GM12872 (cell line): ENCODE measurements at regions not wholly inside any gene's neighbourhood (a gene's known extent, or its start where the extent isn't known, plus 50 kb on each side); places are given as distances from the start of the nearest gene placed in this dataset.

ENCODE experiments used
- CTCF ChIP-seq: IDR thresholded peaks from 3 replicates; pipeline ENCODE4 v1.5.1; 2011; ENCODE audit warnings: low read depth, mild to moderate bottlenecking, low read length, moderate library complexity; ENCODE audit not compliant: insufficient read depth

- TF ChIP-seq CTCF, result no peak
Measured at GRCh38 chr3:135310317-135310716, 515.3 kb downstream of the EPHB1 start.

GRCh38 chr3:135311699-135312098 is 516.6 kb downstream of the EPHB1 start:
- TF ChIP-seq CTCF, result no peak

DNA sequence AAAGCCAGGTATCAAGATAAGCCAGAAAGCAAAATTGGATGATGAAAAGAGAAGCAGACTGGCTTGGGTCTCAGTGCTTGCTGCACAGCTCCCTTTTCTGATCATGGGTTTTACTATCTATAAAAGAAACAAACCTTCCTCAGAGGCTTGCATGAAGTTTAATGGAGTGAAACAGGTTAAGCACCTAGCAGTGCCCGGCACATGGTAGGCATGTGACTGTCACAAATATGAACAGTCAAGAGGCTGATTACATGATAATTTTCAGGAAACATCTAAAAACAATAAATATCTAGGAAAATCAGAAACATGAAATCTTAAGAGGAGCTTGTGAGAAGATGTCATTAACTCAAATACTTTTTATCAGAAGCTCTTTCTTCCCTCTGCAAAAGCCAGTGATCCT is 519.2 kb downstream of the EPHB1 start:
- TF ChIP-seq CTCF, result no peak

DNA sequence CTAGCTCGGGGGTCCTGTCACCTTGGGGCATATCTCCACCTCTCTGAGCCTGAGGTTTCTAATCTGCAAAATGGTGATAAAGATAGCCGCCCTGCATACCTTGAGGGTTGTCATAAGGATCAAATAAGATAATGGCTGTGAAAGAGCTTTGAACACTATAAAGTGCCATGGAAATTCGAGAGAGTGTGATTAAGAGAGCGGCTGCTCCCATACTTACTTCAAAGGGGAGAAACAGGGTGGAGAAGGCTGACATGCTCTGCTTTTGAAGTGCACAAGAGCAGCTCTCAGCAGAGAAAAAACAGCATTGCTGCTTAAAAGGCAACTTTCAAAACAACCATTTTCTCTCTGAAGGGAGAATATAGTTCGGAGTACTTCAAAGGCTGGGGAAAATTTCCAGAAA is 529.2 kb downstream of the EPHB1 start:
- TF ChIP-seq CTCF, result no peak

DNA sequence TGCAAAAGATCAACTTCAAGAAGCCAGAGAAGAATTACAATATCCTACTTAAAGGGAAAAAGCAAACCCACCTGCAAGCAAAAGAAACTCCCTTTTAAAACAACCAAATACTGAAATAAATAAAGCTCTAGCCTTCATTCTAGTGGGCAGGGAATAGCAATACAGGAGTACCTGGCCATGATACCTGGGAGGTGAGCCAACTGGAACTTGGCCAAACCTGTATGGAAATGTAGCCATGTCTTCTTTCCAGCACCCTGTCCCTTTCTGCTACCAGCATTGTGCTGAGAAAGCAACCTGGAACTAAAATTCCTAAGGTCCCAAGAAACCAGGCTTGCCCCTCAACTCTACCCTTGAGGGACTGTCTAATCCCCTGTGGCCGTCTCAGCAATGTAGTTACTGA is 530.0 kb downstream of the EPHB1 start:
- no peak for TF ChIP-seq CTCF

GRCh38 chr3:135325726-135326235 is 530.7 kb downstream of the EPHB1 start:
- TF ChIP-seq CTCF, result no peak

DNA sequence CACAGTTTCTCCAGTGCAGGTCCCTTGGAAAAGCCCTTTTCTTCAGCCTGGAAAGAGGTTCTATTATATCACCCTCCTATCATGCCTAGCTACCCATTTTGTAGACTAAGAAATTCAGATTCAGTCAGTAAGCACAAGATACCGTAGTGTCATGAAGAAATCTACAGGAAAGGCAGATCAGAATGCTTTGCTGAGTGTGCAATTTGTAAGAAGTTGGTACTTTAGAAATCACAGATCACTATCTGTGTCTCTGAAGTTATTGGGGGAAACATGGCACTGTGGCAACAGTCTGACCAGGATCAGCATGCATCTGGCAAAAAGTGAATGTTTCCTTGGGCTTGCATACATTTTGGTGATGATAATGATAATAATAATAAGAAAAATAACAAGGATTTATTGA is 531.8 kb downstream of the EPHB1 start:
- no peak for TF ChIP-seq CTCF

DNA sequence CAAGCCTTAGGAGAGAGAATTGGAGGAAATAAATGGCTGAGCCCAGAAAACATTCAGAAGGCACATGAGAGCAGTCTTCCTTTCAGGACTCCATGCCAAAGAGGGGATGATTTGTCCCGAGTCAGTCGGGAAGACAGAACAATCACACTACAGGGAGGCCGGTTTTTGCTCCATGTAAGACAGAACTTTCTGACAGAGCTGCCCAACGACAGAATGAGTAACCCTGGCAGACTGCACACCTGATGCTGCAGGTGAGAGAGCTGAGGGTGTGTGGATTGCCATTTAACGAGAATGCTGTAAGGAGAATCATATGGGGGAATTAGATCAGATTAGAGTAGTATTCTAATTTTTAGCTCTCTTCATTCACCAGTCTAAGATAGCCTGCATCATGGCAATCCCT is 533.0 kb downstream of the EPHB1 start:
- TF ChIP-seq CTCF, result no peak
